Activated T-helper 2 cell treated with anti-CD3 and anti-CD28 coated beads, Interferon-gamma antibody, Interleukin-2, Interleukin-4, amounts not matched to agents 10 μg/mL and 5 μg/mL and 100 μg/mL, durations not matched to agents 14 hours and 24 hours and 36 hours (primary cell): ENCODE measurements at regions not wholly inside any gene's neighbourhood (a gene's known extent, or its start where the extent isn't known, plus 50 kb on each side); places are given as distances from the start of the nearest gene placed in this dataset.
"Not testable (repeated sequence)": the region's sequence is repeated elsewhere in the genome, so short reads cannot be mapped to it uniquely, and the experiment has no call there.

Source experiments
- DNase-seq: peaks from one replicate; pipeline ENCODE4 v3.0.0; 2021; ENCODE audit warnings: low spot score
- H3K27ac Mint-ChIP-seq: one replicate; pipeline ENCODE4 v1.8.0; 2021; ENCODE audit warnings: mixed read lengths
- H3K27me3 Mint-ChIP-seq: one replicate; pipeline ENCODE4 v1.8.0; 2021; ENCODE audit warnings: low read depth, mixed read lengths
- H3K36me3 Mint-ChIP-seq: one replicate; pipeline ENCODE4 v1.8.0; 2021; ENCODE audit warnings: low read depth, mixed read lengths
- H3K4me1 Mint-ChIP-seq: one replicate; pipeline ENCODE4 v1.8.0; 2021; ENCODE audit warnings: low read depth, mixed read lengths
- H3K4me3 Mint-ChIP-seq: one replicate; pipeline ENCODE4 v1.8.0; 2021; ENCODE audit warnings: low read depth, mild to moderate bottlenecking, moderate library complexity, mixed read lengths
- H3K9me3 Mint-ChIP-seq: one replicate; pipeline ENCODE4 v1.8.0; 2021; ENCODE audit warnings: mixed read lengths
- intact Hi-C: fragments of 100-400 bp; cut with micrococcal nuclease; formaldehyde crosslinking; loops from one replicate; pipeline ENCODE4 v1.15.1; 2023

DNA sequence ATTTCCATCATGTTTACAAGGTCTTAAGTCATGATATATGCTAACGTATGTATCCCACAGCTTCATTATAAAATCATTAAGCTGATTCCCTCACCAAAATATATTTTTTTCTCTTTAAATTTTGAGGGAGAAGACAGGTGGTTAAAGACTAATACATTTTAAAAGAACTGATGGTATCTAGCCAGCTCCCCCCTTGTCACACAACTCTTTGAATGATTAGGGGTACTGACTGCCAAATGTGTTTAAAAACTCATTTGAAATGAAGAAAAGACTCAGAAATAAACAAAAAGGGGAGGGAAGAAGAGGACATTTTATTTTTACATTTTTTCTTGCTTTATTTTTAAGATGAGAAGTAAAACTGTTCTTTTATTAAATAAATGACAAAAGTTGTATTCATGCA is 805.3 kb downstream of the SATB2 start:
- H3K27me3 Mint-ChIP-seq: no peaks in the 10 kb centered on the region
- H3K36me3 Mint-ChIP-seq: no peaks in the 10 kb centered on the region
- H3K4me3 Mint-ChIP-seq: no peak overlapping the region
- no peaks in the 10 kb centered on the region for H3K9me3 Mint-ChIP-seq
- H3K27ac Mint-ChIP-seq: no peak overlapping the region
- no peaks in the 10 kb centered on the region for H3K4me1 Mint-ChIP-seq
- no peak for DNase-seq
- intact Hi-C loops: no loop called here

DNA sequence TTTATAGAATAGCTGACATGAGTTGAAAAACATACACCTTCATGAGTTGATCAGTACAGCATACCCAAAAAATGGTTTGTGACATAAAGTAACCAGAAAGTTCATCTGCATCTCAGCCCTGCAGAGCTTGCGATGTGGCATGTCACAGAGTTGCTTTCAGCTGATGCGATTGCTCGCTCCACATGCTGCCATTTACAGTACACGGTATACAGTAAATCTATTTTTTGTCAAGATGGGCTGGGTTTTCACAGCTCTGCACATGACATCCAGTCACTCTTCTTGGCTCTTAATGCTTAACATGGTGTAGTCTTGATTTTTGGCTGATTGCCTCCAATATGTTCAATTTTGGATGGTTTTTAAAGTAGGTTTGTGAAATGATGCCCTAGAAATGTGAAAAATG is 811.9 kb downstream of the SATB2 start:
- no peaks in the 10 kb centered on the region for H3K36me3 Mint-ChIP-seq
- H3K4me1 Mint-ChIP-seq: no peaks in the 10 kb centered on the region
- no peak overlapping the region for H3K27ac Mint-ChIP-seq
- H3K4me3 Mint-ChIP-seq: no peak overlapping the region
- no peaks in the 10 kb centered on the region for H3K27me3 Mint-ChIP-seq
- H3K9me3 Mint-ChIP-seq: no peaks in the 10 kb centered on the region
- DNase-seq: no peak
- intact Hi-C loops: no loop called here

GRCh38 chr2:198641161-198641560 is 816.6 kb downstream of the SATB2 start:
- Mint-ChIP-seq H3K27ac (no peak overlapping the region), H3K9me3 (no peaks in the 10 kb centered on the region)

DNA sequence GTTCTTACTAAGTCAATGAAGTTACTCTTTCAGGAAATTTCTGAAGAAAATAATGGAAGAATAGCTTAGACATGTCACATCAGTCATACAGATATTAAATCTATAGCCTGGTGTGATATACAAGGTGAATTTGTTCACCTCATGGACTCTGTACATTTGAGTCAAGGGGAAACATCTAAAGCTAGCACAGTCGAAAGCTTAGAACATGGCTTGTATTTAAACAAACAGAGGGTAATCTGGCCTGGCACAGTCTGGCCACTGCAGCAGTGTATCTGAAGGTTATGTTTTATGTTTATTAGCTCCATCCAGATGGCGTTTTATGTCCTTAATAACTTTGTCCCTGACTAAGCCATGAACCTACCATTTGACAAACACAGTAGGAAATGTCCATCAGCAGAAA is 817.3 kb downstream of the SATB2 start:
- Mint-ChIP-seq H3K27ac (no peak overlapping the region), H3K36me3 (no peaks in the 10 kb centered on the region), H3K9me3 (no peaks in the 10 kb centered on the region), H3K4me3 (no peak overlapping the region), H3K27me3 (no peaks in the 10 kb centered on the region), H3K4me1 (no peaks in the 10 kb centered on the region)
- intact Hi-C loops: no loop called here
- DNase-seq: no peak

More at GRCh38 chr2:198641161-198641560, 816.6 kb downstream of the SATB2 start:
- intact Hi-C loops: no loop called here
- H3K27me3 Mint-ChIP-seq: no peaks in the 10 kb centered on the region
- DNase-seq: no peak
- no peak overlapping the region for H3K4me3 Mint-ChIP-seq
- H3K4me1 Mint-ChIP-seq: no peaks in the 10 kb centered on the region
- H3K36me3 Mint-ChIP-seq: no peaks in the 10 kb centered on the region

DNA sequence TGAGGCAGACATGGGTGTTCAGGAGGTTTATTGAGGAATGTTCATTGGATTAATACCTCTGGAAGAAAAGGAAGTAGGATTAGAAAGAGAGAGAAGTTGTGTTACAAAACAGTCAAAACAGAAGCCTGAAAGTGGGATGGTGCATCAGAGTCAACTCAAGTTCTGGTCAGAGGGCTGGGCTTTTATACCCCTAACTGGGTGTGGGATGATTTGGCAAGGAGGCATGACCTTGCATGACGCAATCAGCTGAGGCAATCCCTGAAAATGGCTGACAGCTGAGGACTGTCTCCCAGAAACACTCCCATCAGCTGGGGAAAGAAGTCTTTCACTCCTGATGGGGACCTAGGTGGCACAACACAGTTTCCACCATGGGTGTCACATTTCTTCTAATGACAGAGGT is 818.2 kb downstream of the SATB2 start:
- intact Hi-C loops: no loop called here
- no peaks in the 10 kb centered on the region for H3K27me3 Mint-ChIP-seq
- H3K27ac Mint-ChIP-seq: no peak overlapping the region

GRCh38 chr2:198638577-198638976 is 819.2 kb downstream of the SATB2 start:
- Mint-ChIP-seq H3K27ac (no peak overlapping the region), H3K4me3 (no peak overlapping the region), H3K9me3 (no peaks in the 10 kb centered on the region), H3K36me3 (no peaks in the 10 kb centered on the region), H3K27me3 (no peaks in the 10 kb centered on the region), H3K4me1 (no peaks in the 10 kb centered on the region)
- intact Hi-C loops: no loop called here
- no peak for DNase-seq

More for the DNA sequence above, 818.2 kb downstream of the SATB2 start:
- Mint-ChIP-seq H3K4me1 (no peaks in the 10 kb centered on the region), H3K9me3 (no peaks in the 10 kb centered on the region), H3K36me3 (no peaks in the 10 kb centered on the region), H3K4me3 (no peak overlapping the region)
- DNase-seq: no peak

DNA sequence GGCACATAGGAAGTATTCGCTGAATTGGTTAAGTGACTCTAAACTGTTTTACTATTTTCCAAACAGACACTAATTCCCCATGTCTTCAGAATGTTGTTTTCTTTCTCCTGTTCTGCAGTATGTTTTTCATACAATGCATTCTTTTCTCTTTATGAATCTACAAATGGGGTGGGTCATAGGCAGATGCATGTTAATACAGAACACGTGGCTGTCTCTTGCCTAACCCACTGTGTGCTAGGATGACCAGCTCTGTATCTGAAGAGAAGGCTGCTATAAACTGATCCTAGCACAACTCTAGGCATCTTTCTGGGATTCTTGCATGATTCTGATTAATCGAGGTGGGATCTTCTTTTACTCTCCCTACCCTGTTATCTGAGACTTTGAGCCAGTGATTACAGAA is 826.0 kb downstream of the PLCL1 start:
- Mint-ChIP-seq H3K27ac (no peak overlapping the region), H3K9me3 (no peaks in the 10 kb centered on the region), H3K4me3 (no peak overlapping the region), H3K27me3 (no peaks in the 10 kb centered on the region), H3K4me1 (no peaks in the 10 kb centered on the region), H3K36me3 (no peaks in the 10 kb centered on the region)
- DNase-seq: no peak
- intact Hi-C loops: no loop called here

DNA sequence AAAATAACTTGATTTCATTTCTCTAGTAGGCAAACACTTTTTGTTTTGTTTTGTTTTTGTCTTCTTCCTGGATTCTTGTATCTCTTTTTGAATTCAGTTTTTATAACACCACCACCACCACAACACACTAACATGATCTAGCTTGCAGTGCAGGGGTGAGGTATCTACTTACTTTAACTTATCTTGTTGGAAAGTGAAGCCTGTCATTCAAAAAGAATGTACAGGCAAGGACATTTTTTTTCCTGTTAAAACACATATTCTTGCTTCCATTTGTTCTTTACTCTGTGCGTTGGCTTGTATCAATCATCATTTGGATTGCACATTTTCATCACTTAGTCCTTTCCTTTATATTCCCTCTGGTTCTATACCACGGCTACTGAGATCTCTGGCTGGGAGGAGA is 824.2 kb downstream of the PLCL1 start:
- DNase-seq: no peak
- intact Hi-C loops: no loop called here
- Mint-ChIP-seq H3K4me3 (no peak overlapping the region), H3K27me3 (no peaks in the 10 kb centered on the region), H3K36me3 (no peaks in the 10 kb centered on the region), H3K4me1 (no peaks in the 10 kb centered on the region), H3K27ac (no peak overlapping the region), H3K9me3 (no peaks in the 10 kb centered on the region)

DNA sequence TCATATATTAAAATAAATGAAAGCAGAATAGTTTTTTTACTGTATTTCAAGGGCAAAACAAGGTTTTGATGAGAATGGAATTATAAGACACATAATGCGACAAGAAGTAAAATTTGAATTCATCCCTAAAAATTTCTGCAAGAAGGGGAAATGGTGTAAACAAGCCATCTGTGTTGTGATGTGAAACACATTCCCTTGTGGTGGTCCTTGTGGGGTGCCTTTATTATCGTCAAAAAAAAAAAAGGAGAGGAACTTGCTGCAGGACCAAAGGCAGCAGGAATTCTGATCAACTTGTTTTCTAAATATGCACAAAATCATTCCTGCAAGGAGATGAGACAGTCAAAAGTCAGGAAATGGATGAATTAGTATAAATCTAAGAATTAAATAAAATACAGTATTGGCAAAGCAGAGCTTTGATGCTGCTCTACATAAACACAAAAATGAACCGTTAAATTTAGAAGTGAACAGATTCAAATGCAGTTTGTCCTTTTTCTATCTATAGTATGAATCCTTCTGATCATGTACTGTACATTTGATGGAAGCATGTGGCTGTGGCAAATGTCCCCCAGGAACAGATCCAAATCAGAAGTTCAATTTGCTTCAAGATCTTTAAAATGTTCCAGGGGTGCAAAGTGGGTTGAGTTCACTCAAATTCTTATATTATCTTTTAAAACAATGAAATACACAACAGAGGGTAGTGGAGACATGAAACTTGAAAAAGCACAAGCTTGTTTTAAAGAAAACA is 818.8 kb downstream of the PLCL1 start:
- intact Hi-C loops: no loop called here
- no peak overlapping the region for H3K4me3 Mint-ChIP-seq
- no peak for DNase-seq
- no peaks in the 10 kb centered on the region for H3K36me3 Mint-ChIP-seq
- H3K27me3 Mint-ChIP-seq: no peaks in the 10 kb centered on the region
- no peaks in the 10 kb centered on the region for H3K9me3 Mint-ChIP-seq
- no peaks in the 10 kb centered on the region for H3K4me1 Mint-ChIP-seq
- no peak overlapping the region for H3K27ac Mint-ChIP-seq

DNA sequence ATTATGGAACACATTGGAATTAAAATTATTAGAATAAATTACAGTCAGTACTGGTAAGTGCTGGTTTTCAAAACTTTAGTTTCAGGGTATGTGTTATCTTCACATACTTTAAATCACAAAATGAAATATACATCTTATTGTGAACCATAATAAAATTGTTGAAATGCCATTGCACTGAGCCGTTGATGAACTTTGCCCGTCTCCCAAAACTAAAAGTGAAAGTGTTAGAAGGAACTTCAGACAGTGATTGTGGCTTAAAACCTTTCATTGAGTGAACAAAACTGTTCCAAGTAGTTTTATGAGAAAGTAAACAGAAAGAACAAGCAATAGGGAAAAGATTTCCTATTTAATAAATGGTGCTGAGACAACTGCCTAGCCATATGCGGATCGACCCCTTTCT is 811.6 kb downstream of the PLCL1 start:
- DNase-seq: no peak
- intact Hi-C loops: no loop called here
- no peaks in the 10 kb centered on the region for H3K36me3 Mint-ChIP-seq

DNA sequence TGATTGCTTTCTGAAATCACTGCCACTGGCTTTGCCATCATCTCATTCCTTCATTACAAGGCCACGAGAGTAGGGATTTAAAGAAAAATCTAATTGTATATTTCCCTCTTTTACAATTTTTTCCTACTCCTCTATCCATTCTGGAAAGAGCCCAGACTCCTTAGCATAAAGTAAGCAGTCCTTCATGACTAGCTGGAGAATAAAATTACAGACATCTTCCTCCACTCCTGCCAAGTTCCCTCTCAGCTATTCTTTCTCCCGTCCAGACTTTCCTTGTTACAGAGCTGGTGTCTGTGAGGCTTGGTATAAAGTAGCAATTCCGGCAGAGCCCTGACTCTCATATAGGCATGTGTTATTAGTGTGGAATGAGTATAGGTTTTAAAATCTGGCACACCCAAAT is 806.8 kb downstream of the PLCL1 start:
- Mint-ChIP-seq H3K27me3 (no peaks in the 10 kb centered on the region), H3K4me1 (peaks cover 2% of the 10 kb centered on the region), H3K4me3 (no peak overlapping the region), H3K27ac (no peak overlapping the region), H3K9me3 (no peaks in the 10 kb centered on the region), H3K36me3 (no peaks in the 10 kb centered on the region)
- no peak for DNase-seq
- intact Hi-C loops: no loop called here

More for the DNA sequence above, 811.6 kb downstream of the PLCL1 start:
- Mint-ChIP-seq H3K27ac (no peak overlapping the region), H3K4me3 (no peak overlapping the region), H3K27me3 (no peaks in the 10 kb centered on the region), H3K4me1 (peaks cover 4% of the 10 kb centered on the region), H3K9me3 (no peaks in the 10 kb centered on the region)

DNA sequence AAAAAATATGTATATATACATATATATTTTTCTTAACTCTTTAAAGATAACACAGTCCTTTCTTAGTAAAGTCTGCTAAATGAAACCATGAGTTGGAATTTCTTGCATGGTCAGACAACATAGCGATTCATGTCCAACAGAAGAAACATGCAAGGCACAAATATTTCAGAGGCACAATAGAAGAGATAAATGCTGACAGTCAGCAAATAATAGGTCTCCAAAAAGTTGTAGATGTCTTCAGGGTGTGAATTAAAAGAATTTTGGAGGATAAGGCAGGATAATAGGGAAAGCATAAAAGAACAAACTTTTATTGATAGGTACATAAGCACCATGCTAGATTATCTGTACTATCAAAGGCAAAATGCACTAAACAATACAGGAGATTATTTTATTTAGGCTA is 800.2 kb downstream of the PLCL1 start:
- Mint-ChIP-seq H3K9me3 (no peaks in the 10 kb centered on the region), H3K4me3 (no peak overlapping the region), H3K36me3 (no peaks in the 10 kb centered on the region), H3K4me1 (no peaks in the 10 kb centered on the region), H3K27me3 (no peaks in the 10 kb centered on the region), H3K27ac (no peak overlapping the region)
- intact Hi-C loops: no loop called here
- no peak for DNase-seq

GRCh38 chr2:198602986-198603385 is 798.6 kb downstream of the PLCL1 start:
- intact Hi-C loops, H3K9me3 Mint-ChIP-seq, H3K4me3 Mint-ChIP-seq, DNase-seq, H3K27me3 Mint-ChIP-seq, H3K36me3 Mint-ChIP-seq, H3K27ac Mint-ChIP-seq, H3K4me1 Mint-ChIP-seq: not testable (repeated sequence)

DNA sequence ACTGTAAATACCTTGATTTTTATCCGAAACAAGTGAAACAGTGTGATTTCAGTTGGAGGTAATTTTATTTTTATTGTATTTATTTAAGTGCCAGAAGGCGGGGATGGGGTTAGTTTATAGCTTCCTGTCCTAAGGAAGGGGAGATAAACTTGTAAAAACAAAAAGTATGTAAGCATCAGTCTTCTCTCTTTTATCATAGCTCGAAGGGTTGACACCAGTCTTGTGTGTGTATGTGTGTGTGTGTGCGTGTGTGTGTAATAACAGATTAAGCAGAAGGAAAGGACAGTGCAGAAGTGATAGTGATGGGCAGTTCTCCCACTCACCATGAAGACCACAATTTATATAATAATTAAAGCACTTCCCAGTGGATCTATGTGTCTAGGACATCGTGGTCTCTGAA is 793.3 kb downstream of the PLCL1 start:
- H3K36me3 Mint-ChIP-seq: no peaks in the 10 kb centered on the region
- H3K4me3 Mint-ChIP-seq: no peak overlapping the region
- no peaks in the 10 kb centered on the region for H3K27me3 Mint-ChIP-seq
- no peak for DNase-seq
- intact Hi-C loops: no loop called here
- H3K9me3 Mint-ChIP-seq: no peaks in the 10 kb centered on the region
- H3K27ac Mint-ChIP-seq: no peak overlapping the region
- no peaks in the 10 kb centered on the region for H3K4me1 Mint-ChIP-seq
